ENCODE measurements at regions not wholly inside any gene's neighbourhood (a gene's known extent, or its start where the extent isn't known, plus 50 kb on each side); places are given as distances from the start of the nearest gene placed in this dataset.

DNA sequence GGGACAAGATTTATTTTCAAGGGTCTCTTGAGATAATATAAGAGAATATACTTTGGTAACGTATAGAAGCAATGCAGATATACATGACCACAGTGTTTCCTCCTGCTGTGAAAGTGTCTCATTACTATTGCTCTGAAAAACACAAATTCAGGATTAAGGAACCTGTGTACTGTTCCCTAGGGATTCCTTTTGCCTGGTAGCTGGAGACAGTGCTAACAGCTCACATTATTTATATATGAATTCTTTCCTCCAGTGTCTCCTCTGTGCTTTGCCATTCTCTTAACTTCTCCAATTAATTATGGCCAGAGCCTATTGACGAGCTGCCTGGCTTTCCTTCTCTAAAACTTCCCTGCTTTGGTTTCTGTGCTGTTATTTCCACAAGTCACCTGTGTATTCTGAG is 235.4 kb downstream of the OTOL1 start:
- intact Hi-C loops (cut with micrococcal nuclease; ENCODE audit: unreplicated experiment) (no loop called here), in situ Hi-C loops (cut with MboI) (no loop called here)
- Histone ChIP-seq H3K79me2 (ENCODE audit: control insufficient read depth, insufficient read depth, low read length) (no peaks in the 10 kb centered on the region), H3K36me3 (ENCODE audit: control insufficient read depth in 2 of 2, insufficient read depth in 2 of 2, low read length in 1 of 2) (no peaks in the 10 kb centered on the region), H3K9me3 (replicated peaks; ENCODE audit: control insufficient read depth, insufficient read depth, low read length) (no peaks in the 10 kb centered on the region), H2AFZ (ENCODE audit: control insufficient read depth, low read depth, low read length) (no peak overlapping the region), H3K27me3 (replicated peaks in 1 of 2; ENCODE audit: control insufficient read depth in 2 of 2, insufficient read depth in 2 of 2, low read length in 1 of 2) (no peaks in the 10 kb centered on the region), H4K20me1 (ENCODE audit: control insufficient read depth, insufficient read depth) (no peaks in the 10 kb centered on the region), H3K27ac (ENCODE audit: control insufficient read depth, insufficient read depth) (no peak overlapping the region), H3K9ac (ENCODE audit: control insufficient read depth, insufficient read depth, low read length) (no peak overlapping the region), H3K4me3 (no peak overlapping the region), H3K4me1 (ENCODE audit: control insufficient read depth, insufficient read depth, low read length) (no peaks in the 10 kb centered on the region), H3K4me2 (ENCODE audit: control insufficient read depth, insufficient read depth) (no peak overlapping the region)
- ChIA-PET RAD21 (ENCODE audit: unreplicated experiment) (no interaction called here), CTCF (no interaction called here), POLR2A (no interaction called here), SMC1A (ENCODE audit: uncharacterized antibody, unreplicated experiment) (interaction anchor here (0.6 kb wide), 1 partner anchor 53 kb away, joined by 3 read pairs; no protein-coding TSS in a partner anchor)
- ATAC-seq = no peak
- no peak for FAIRE-seq
- 40% methylated on average over 2 of the region's 2 CpGs for WGBS (ENCODE audit: insufficient coverage, insufficient replicate concordance, low lambda C conversion rate, missing lambda C conversion rate)
- BruUV-seq (replicated peaks) = no TSS peak
- DNase-seq (ENCODE audit: low read depth, low spot score) = no peak
- TF ChIP-seq STAT1 (conservative IDR thresholded peaks at IDR 0.05) (no peak), ZBED1 (IDR thresholded peaks at IDR 0.05; ENCODE audit: borderline replicate concordance) (no peak)

- DNase-seq (ENCODE audit: low read depth, low spot score) = no peak
- ChIA-PET SMC1A (ENCODE audit: uncharacterized antibody, unreplicated experiment) (interaction anchor here (0.8 to 1.1 kb wide), 2 partner anchors 24 to 435 kb away, joined by 3 to 4 read pairs; no protein-coding TSS in a partner anchor), CTCF (interaction anchor here (1.3 kb wide), 1 partner anchor 9 kb away, joined by 3 read pairs; no protein-coding TSS in a partner anchor), POLR2A (no interaction called here), RAD21 (ENCODE audit: unreplicated experiment) (interaction anchor here (1.0 kb wide), 1 partner anchor 43 kb away, joined by 3 read pairs; no protein-coding TSS in a partner anchor)
- in situ Hi-C loops (cut with MboI) (no loop called here), intact Hi-C loops (cut with micrococcal nuclease; ENCODE audit: unreplicated experiment) (no loop called here)
- Histone ChIP-seq H3K9ac (ENCODE audit: control insufficient read depth, insufficient read depth, low read length) (no peak overlapping the region), H4K20me1 (ENCODE audit: control insufficient read depth, insufficient read depth) (no peaks in the 10 kb centered on the region), H3K27me3 (replicated peaks in 1 of 2; ENCODE audit: control insufficient read depth in 2 of 2, insufficient read depth in 2 of 2, low read length in 1 of 2) (no peaks in the 10 kb centered on the region), H2AFZ (ENCODE audit: control insufficient read depth, low read depth, low read length) (no peak overlapping the region), H3K9me3 (replicated peaks; ENCODE audit: control insufficient read depth, insufficient read depth, low read length) (no peaks in the 10 kb centered on the region), H3K4me2 (ENCODE audit: control insufficient read depth, insufficient read depth) (no peak overlapping the region), H3K36me3 (ENCODE audit: control insufficient read depth in 2 of 2, insufficient read depth in 2 of 2, low read length in 1 of 2) (no peaks in the 10 kb centered on the region), H3K79me2 (ENCODE audit: control insufficient read depth, insufficient read depth, low read length) (no peaks in the 10 kb centered on the region), H3K27ac (ENCODE audit: control insufficient read depth, insufficient read depth) (no peak overlapping the region), H3K4me3 (no peak overlapping the region), H3K4me1 (ENCODE audit: control insufficient read depth, insufficient read depth, low read length) (no peaks in the 10 kb centered on the region)
- BruUV-seq (replicated peaks) = no TSS peak
- no peak for FAIRE-seq
- ATAC-seq = no peak
- TF ChIP-seq, protein P1, sequence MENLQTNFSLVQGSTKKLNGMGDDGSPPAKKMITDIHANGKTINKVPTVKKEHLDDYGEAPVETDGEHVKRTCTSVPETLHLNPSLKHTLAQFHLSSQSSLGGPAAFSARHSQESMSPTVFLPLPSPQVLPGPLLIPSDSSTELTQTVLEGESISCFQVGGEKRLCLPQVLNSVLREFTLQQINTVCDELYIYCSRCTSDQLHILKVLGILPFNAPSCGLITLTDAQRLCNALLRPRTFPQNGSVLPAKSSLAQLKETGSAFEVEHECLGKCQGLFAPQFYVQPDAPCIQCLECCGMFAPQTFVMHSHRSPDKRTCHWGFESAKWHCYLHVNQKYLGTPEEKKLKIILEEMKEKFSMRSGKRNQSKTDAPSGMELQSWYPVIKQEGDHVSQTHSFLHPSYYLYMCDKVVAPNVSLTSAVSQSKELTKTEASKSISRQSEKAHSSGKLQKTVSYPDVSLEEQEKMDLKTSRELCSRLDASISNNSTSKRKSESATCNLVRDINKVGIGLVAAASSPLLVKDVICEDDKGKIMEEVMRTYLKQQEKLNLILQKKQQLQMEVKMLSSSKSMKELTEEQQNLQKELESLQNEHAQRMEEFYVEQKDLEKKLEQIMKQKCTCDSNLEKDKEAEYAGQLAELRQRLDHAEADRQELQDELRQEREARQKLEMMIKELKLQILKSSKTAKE (IDR thresholded peaks at IDR 0.05; ENCODE audit: low read depth, poor library complexity, severe bottlenecking) = no peak
These were observed 240.6 kb downstream of the OTOL1 start for GRCh38 chr3:161737171-161737570.
